ENCODE measurements at regions not wholly inside any gene's neighbourhood (a gene's known extent, or its start where the extent isn't known, plus 50 kb on each side); places are given as distances from the start of the nearest gene placed in this dataset.

DNA sequence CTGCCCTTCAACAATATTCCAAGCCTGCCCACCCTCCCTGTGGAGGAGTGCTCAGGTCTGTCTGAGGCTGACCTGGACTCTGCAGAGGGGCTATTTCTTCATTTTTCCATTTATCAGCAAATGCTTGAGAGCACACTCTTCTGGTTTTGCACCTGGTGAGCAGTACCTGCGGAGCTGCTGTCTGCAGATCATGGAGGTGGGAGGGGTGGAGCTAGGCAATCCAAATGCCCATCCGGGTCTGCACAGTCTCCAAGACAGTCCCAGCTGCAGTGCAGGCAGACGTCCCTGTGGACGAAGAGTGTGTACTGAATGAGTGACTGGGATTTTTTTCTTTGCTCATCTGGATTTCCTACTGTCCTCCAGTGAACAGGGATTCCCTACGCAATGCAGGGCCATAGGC lies 239.8 kb downstream of the IRX2 start:
- TF ChIP-seq, protein P1, sequence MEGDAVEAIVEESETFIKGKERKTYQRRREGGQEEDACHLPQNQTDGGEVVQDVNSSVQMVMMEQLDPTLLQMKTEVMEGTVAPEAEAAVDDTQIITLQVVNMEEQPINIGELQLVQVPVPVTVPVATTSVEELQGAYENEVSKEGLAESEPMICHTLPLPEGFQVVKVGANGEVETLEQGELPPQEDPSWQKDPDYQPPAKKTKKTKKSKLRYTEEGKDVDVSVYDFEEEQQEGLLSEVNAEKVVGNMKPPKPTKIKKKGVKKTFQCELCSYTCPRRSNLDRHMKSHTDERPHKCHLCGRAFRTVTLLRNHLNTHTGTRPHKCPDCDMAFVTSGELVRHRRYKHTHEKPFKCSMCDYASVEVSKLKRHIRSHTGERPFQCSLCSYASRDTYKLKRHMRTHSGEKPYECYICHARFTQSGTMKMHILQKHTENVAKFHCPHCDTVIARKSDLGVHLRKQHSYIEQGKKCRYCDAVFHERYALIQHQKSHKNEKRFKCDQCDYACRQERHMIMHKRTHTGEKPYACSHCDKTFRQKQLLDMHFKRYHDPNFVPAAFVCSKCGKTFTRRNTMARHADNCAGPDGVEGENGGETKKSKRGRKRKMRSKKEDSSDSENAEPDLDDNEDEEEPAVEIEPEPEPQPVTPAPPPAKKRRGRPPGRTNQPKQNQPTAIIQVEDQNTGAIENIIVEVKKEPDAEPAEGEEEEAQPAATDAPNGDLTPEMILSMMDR (IDR thresholded peaks at IDR 0.05), result no peak
- TF ChIP-seq EP300 (IDR thresholded peaks at IDR 0.05) (no peak), POLR2A (IDR thresholded peaks at IDR 0.05) (no peak), POLR2AphosphoS5 (IDR thresholded peaks at IDR 0.05) (no peak)

Data from suprapubic skin (tissue), 4 donors.